ENCODE measurements at regions not wholly inside any gene's neighbourhood (a gene's known extent, or its start where the extent isn't known, plus 50 kb on each side); places are given as distances from the start of the nearest gene placed in this dataset.
"Not testable (repeated sequence)": the region's sequence is repeated elsewhere in the genome, so short reads cannot be mapped to it uniquely, and the experiment has no call there.

DNA sequence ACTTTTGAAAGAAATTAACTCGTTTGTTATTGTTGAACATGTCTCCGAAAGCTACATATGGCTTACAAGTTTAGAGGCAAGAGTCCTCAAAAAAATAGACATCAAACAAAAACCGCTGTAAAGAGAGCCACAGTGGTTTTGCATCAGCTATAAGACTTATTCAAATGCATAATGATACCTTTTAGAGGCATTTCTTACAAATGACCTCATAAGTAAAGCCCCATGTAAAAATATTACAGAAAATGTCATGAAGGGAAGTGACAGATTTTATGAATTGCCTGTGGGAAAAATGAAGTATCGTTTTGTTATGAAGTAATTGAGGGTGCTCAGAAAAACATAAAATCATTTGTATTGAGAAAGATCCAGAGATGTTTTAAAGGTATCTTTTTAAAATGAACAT, 598.0 kb downstream of the NXPH1 start:
- H3K4me3 ChIP-seq (ENCODE audit: low read depth, low read length): no peak overlapping the region
- TF ChIP-seq, protein P1, sequence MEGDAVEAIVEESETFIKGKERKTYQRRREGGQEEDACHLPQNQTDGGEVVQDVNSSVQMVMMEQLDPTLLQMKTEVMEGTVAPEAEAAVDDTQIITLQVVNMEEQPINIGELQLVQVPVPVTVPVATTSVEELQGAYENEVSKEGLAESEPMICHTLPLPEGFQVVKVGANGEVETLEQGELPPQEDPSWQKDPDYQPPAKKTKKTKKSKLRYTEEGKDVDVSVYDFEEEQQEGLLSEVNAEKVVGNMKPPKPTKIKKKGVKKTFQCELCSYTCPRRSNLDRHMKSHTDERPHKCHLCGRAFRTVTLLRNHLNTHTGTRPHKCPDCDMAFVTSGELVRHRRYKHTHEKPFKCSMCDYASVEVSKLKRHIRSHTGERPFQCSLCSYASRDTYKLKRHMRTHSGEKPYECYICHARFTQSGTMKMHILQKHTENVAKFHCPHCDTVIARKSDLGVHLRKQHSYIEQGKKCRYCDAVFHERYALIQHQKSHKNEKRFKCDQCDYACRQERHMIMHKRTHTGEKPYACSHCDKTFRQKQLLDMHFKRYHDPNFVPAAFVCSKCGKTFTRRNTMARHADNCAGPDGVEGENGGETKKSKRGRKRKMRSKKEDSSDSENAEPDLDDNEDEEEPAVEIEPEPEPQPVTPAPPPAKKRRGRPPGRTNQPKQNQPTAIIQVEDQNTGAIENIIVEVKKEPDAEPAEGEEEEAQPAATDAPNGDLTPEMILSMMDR (IDR thresholded peaks at IDR 0.05; ENCODE audit: low read depth, low read length): no peak

DNA sequence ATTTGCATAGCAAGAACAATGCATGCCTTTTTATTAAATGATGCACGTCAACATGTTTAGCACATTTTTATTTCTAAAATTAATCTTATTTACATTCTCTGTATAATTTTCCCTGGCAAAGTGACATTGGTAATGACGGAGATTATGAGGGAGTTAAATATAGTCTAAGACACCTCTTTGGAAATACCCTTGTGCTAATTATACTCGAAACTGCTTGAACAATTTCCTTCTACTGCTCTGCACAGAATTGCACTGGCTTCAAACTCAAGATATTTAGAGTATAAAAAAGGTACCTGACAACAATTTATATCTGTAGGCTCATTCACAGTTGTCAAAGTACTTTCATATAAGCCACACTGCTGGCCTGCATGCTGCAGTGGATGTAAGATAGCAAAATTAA, 602.7 kb downstream of the NXPH1 start:
- TF ChIP-seq, protein P1 (IDR thresholded peaks at IDR 0.05; ENCODE audit: low read depth, low read length): no peak
- no peak overlapping the region for H3K4me3 ChIP-seq (ENCODE audit: low read depth, low read length)

GRCh38 chr7:9071160-9071762, 637.9 kb downstream of the NXPH1 start:
- TF ChIP-seq, protein P1 (IDR thresholded peaks at IDR 0.05; ENCODE audit: low read depth, low read length): no peak

DNA sequence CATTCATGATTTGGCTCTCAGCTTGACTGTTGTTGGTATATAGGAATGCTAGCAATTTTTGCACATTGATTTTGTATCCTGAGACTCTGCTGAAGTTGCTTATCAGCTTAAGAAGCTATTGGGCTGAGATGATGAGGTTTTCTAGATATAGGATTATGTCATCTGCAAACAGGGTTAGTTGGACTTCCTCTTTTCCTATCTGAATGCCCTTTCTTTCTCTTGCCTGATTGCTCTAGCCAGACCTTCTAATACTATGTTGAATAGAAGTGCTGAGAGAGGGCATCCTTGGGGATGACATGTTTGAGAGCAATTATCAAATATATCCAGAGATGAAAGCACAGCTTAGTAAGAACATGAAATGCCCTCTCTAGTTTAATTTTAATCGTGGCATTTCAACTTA, 642.4 kb downstream of the NXPH1 start:
- not testable (repeated sequence) for H3K4me3 ChIP-seq (ENCODE audit: low read depth, low read length)

More at GRCh38 chr7:9071160-9071762, 637.9 kb downstream of the NXPH1 start:
- H3K4me3 ChIP-seq (ENCODE audit: low read depth, low read length): no peak overlapping the region

DNA sequence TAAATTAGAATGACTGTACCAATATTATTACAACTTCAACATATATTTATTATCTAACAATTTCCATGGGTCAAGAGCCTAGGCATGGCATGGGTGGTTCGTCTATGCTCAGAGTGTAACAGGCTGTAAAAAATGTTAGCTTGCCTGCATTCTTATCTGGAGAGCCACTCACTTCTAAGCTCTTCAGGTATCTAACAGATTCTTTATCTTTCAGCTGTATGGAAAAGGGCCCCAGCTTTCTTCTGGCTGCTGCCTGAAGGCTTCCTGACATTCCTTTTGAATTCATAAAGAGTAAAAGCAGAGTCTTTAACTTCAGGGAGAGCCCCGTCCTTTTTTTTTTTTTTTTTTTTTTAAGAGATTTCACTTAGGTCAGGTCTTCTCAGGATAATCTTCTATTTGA, 648.8 kb downstream of the NXPH1 start:
- H3K4me3 ChIP-seq (ENCODE audit: low read depth, low read length): no peak overlapping the region
- TF ChIP-seq, protein P1 (IDR thresholded peaks at IDR 0.05; ENCODE audit: low read depth, low read length): no peak

GRCh38 chr7:9083837-9084236, 650.4 kb downstream of the NXPH1 start:
- H3K4me3 ChIP-seq (ENCODE audit: low read depth, low read length): no peak overlapping the region
- TF ChIP-seq, protein P1 (IDR thresholded peaks at IDR 0.05; ENCODE audit: low read depth, low read length): no peak

- TF ChIP-seq, protein P1 (IDR thresholded peaks at IDR 0.05; ENCODE audit: low read depth, low read length): no peak
- H3K4me3 ChIP-seq (ENCODE audit: low read depth, low read length): no peak overlapping the region
These were observed 657.9 kb downstream of the NXPH1 start for GRCh38 chr7:9091282-9091681.

GRCh38 chr7:9097565-9098060, 664.2 kb downstream of the NXPH1 start:
- TF ChIP-seq, protein P1 (IDR thresholded peaks at IDR 0.05; ENCODE audit: low read depth, low read length): no peak
- H3K4me3 ChIP-seq (ENCODE audit: low read depth, low read length): no peak overlapping the region
